ENCODE measurements at regions not wholly inside any gene's neighbourhood (a gene's known extent, or its start where the extent isn't known, plus 50 kb on each side); places are given as distances from the start of the nearest gene placed in this dataset.

- Mint-ChIP-seq H3K4me3 (peak overlapping the region; percentile 58), H3K27me3 (no peaks in the 10 kb centered on the region), H3K27ac (peak overlapping the region; percentile 80), H3K9me3 (ENCODE audit: low read depth) (peaks cover 31% of the 10 kb centered on the region), H3K4me1 (peaks cover 32% of the 10 kb centered on the region), H3K36me3 (peaks cover 65% of the 10 kb centered on the region)
- ATAC-seq (peak; percentile 73), DNase-seq (no peak)
- CTCF ChIA-PET, result no interaction called here
Measured at GRCh38 chr3:105987809-105988208, 119.0 kb upstream of the CBLB start.

GRCh38 chr3:105988540-105989212 lies 119.9 kb upstream of the CBLB start:
- ATAC-seq (no peak), DNase-seq (no peak)
- no peaks in the 10 kb centered on the region for H3K27me3 Mint-ChIP-seq
- H3K4me1 Mint-ChIP-seq, result peaks cover 32% of the 10 kb centered on the region
- H3K4me3 Mint-ChIP-seq, result peak overlapping the region; percentile 58
- peaks cover 65% of the 10 kb centered on the region for H3K36me3 Mint-ChIP-seq
- CTCF ChIA-PET, result no interaction called here
- H3K27ac Mint-ChIP-seq, result peak overlapping the region; percentile 80
- peaks cover 26% of the 10 kb centered on the region for H3K9me3 Mint-ChIP-seq (ENCODE audit: low read depth)

DNA sequence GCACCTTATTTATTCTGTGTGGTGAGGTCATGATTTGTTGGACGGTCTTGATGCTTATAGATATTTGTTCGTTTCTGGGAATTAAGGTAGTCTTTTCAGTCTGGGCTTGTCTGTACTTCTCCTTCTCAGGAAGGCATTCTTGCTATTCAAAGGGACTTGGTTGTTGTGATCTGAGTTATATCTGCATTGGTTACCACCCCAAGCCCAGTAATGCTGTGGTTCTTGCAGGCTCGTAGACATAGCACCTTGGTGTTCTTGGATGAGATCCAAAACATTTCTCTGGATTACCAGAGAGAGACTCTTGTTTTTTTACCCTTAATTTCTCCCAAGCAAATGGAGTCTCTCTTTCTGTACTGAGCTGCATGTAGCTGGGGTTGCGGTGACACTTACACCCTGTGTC lies 128.0 kb upstream of the CBLB start:
- H3K9me3 Mint-ChIP-seq (ENCODE audit: low read depth), result peaks cover 20% of the 10 kb centered on the region

DNA sequence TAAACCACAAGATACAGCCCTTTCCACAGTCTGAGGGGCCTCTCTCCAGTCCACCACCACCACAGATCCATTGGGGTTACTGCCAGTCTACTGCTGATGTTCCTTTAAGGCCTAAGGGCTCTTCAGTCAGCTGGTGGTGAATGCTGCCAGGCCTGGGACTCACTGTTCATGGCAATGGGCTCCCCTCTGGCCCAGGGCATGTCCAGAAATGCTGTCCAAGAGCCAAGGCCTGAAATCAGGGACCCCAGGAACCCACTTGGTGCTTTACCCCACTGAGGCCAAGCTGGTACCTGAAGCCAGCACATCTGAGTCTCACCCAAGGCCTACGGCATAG lies 128.6 kb upstream of the CBLB start:
- H3K4me1 Mint-ChIP-seq, result peaks cover 2% of the 10 kb centered on the region
- ATAC-seq, result no peak

More for the DNA sequence above, 128.0 kb upstream of the CBLB start:
- Mint-ChIP-seq H3K27ac (no peak overlapping the region), H3K4me1 (peaks cover 3% of the 10 kb centered on the region), H3K36me3 (peaks cover 47% of the 10 kb centered on the region), H3K27me3 (no peaks in the 10 kb centered on the region), H3K4me3 (no peak overlapping the region)
- ATAC-seq (no peak), DNase-seq (no peak)
- CTCF ChIA-PET, result no interaction called here

DNA sequence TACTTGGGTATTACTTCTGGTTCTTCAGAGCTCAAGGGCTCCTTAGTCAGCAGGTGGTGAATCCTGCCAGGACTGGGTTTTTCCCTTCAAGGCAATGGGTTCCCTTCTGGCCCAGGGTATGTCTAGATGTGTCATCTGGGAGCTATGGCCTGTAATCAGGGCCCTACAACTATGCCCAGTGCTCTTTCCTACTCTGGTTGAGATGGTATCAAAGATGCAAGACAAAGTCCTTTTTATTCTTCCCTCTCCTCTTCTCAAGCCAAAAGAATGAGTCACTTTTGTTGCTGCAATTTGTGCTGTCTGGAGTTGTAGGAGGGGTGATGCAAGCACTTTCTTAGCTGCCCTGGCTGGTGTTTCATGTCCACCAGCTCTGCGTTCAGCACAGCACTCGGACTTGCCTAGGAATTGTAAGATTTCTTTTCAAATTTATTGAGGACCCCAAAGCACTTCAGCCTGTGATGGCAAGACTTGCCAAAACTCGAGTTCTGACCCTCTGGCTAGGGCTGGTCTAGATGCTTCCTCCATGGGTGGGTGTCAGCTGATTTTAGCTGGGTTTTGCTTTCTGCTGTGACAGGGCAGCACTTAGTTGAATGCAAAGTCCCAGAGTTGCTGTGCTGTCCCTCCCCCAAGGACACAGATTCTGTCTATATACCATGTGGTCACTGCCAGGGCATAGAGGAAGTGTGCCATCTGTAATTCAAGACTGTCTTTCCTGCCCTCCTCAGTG lies 129.2 kb upstream of the CBLB start:
- no peak overlapping the region for H3K4me3 Mint-ChIP-seq
- H3K4me1 Mint-ChIP-seq, result peaks cover 2% of the 10 kb centered on the region
- CTCF ChIA-PET, result no interaction called here
- DNase-seq, result no peak
- H3K36me3 Mint-ChIP-seq, result peaks cover 36% of the 10 kb centered on the region
- H3K9me3 Mint-ChIP-seq (ENCODE audit: low read depth), result peaks cover 16% of the 10 kb centered on the region
- ATAC-seq, result no peak
- no peaks in the 10 kb centered on the region for H3K27me3 Mint-ChIP-seq
- no peak overlapping the region for H3K27ac Mint-ChIP-seq

More for the DNA sequence above, 128.6 kb upstream of the CBLB start:
- DNase-seq, result no peak
- Mint-ChIP-seq H3K27me3 (no peaks in the 10 kb centered on the region), H3K9me3 (ENCODE audit: low read depth) (peaks cover 20% of the 10 kb centered on the region), H3K36me3 (peaks cover 41% of the 10 kb centered on the region), H3K4me3 (no peak overlapping the region), H3K27ac (no peak overlapping the region)
- CTCF ChIA-PET, result no interaction called here

DNA sequence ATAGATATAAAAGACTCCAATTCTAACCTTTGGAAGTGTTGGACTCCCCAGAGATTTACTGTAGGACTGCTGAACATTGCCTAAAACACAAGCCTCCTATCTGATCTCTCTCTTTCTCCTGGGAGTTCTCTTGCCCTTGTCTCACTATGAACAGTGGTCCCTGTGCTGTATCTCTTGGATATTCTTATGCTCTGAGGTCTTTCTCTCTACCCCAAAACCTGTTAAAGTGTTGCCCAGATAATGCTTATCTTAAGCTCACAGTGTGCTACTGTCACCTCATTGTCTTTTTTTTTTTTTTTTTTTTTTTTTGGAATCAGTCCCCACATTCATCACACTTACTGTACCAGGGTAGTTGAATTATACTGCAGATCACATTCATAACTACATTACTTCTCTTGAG lies 131.0 kb upstream of the CBLB start:
- H3K27ac Mint-ChIP-seq, result no peak overlapping the region
- H3K9me3 Mint-ChIP-seq (ENCODE audit: low read depth), result peaks cover 16% of the 10 kb centered on the region
- H3K36me3 Mint-ChIP-seq, result peaks cover 32% of the 10 kb centered on the region
- CTCF ChIA-PET, result no interaction called here
- no peak for ATAC-seq
- H3K4me3 Mint-ChIP-seq, result no peak overlapping the region
- no peaks in the 10 kb centered on the region for H3K27me3 Mint-ChIP-seq
- no peak for DNase-seq
- H3K4me1 Mint-ChIP-seq, result peaks cover 12% of the 10 kb centered on the region

DNA sequence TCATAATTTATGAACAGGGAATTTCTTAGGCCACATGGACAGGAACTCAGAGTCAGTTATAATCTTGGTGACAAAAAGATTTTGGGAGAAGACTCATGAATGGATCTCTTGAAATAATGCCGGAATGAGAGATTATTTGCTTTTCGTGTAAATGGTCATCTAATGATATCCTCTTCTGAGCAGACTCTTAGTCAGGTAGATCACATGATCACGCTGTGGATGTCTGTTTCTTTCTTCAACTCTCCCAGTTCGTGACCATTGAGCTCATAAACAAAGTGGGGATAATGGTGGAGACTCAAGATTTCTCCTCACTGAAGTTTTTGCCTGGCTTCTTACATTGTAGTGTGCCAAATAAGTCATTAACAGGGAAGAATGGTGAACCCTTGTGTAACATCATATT lies 133.1 kb upstream of the CBLB start:
- no peak for DNase-seq
- Mint-ChIP-seq H3K36me3 (peaks cover 23% of the 10 kb centered on the region), H3K27me3 (no peaks in the 10 kb centered on the region), H3K9me3 (ENCODE audit: low read depth) (peaks cover 11% of the 10 kb centered on the region), H3K4me1 (peaks cover 12% of the 10 kb centered on the region), H3K4me3 (no peak overlapping the region), H3K27ac (no peak overlapping the region)
- CTCF ChIA-PET, result no interaction called here
- no peak for ATAC-seq

DNA sequence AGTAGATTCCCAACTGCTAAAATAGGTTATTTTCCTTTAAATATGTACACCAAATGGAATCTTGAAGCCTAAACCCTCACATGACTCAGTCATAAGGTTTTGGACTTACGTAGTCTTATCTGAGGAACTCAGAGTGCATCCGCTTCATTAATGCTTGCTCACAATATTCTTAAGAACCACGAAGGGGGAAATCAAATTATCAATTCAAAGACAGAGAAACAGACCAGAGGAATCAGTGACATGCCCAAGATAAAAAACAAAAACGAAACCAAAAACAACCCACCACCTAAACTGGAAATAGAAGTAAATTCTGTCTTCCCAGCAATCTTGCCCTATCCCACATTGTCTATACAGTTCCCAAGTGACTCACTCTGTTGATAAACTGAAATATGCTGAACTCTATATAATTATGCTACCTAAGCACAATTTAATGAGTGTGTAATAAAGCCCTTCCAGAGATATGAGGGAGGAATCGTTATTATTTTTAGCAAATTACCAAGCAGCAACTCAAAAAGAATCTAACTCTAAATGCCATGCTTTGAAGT lies 135.4 kb upstream of the CBLB start:
- ATAC-seq (peak; percentile 78), DNase-seq (no peak)
- H3K27ac Mint-ChIP-seq, result peak overlapping the region; percentile 85
- peaks cover 16% of the 10 kb centered on the region for H3K4me1 Mint-ChIP-seq
- H3K27me3 Mint-ChIP-seq, result no peaks in the 10 kb centered on the region
- peak overlapping the region; percentile 70 for H3K4me3 Mint-ChIP-seq
- CTCF ChIA-PET, result no interaction called here
- H3K36me3 Mint-ChIP-seq, result peaks cover 28% of the 10 kb centered on the region
- H3K9me3 Mint-ChIP-seq (ENCODE audit: low read depth), result peaks cover 11% of the 10 kb centered on the region

DNA sequence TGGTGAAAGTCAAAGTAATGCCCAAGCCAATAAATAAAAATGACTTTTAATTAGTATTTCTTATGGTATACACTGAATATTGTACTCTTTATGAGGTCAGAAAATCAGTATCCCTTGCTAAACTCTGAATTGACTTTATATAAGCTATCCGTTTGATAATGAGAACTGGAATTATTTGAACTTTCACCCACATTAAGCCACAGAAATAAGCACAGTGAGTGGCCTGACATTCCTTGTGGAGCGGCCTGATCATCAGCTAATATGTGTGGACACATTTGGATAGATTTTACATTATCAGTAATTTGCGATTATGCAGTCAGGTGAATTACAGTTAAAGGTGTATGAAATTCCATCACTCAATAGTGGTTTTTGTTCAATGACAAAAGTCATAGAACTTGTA lies 136.0 kb upstream of the CBLB start:
- DNase-seq (no peak), ATAC-seq (no peak)
- CTCF ChIA-PET, result no interaction called here
- Mint-ChIP-seq H3K27ac (peak overlapping the region; percentile 85), H3K36me3 (peaks cover 30% of the 10 kb centered on the region), H3K27me3 (no peaks in the 10 kb centered on the region), H3K4me1 (peaks cover 19% of the 10 kb centered on the region), H3K4me3 (no peak overlapping the region), H3K9me3 (ENCODE audit: low read depth) (peaks cover 10% of the 10 kb centered on the region)

DNA sequence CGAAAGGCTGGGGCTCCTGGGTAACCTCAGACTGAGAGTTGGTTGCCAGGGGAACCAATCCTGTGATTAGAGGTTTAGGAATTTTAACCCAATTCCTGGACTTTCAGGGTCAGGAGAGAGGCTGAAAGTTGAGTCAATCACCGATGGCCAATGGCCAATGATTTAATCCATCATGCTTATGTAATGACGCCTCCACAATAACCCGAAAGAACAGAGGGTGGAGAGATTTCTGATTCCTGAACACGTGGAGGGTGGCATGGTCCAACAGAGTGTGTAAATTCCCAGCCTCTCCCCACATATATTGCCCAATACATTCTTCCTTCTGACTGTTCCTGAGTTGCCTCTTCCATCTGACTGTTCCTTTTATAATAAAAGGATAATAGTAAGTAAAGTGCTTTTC lies 137.2 kb upstream of the CBLB start:
- no peak overlapping the region for H3K4me3 Mint-ChIP-seq
- no peak overlapping the region for H3K27ac Mint-ChIP-seq
- CTCF ChIA-PET, result no interaction called here
- no peak for DNase-seq
- H3K27me3 Mint-ChIP-seq, result no peaks in the 10 kb centered on the region
- peaks cover 5% of the 10 kb centered on the region for H3K9me3 Mint-ChIP-seq (ENCODE audit: low read depth)
- H3K4me1 Mint-ChIP-seq, result peaks cover 31% of the 10 kb centered on the region
- ATAC-seq, result no peak
- peaks cover 27% of the 10 kb centered on the region for H3K36me3 Mint-ChIP-seq

DNA sequence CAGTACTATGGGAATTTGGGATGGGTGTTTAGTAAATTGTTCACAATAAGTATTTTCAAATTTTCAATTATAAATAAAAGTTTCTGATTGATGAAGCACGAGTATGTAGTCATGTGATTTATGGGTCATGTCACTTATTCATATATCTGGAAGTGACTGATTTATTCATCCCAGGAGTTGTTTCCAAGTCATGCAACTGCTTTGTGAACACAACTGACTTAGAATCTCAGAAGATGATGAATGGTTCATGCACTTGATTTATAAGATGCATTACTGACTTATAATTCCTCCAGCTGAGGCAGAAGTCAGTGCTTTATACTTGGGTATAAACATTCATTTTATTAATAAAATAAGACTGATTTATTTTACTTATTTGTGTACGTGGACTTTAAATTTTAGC lies 137.8 kb upstream of the CBLB start:
- DNase-seq (no peak), ATAC-seq (no peak)
- Mint-ChIP-seq H3K4me1 (peaks cover 35% of the 10 kb centered on the region), H3K36me3 (peaks cover 29% of the 10 kb centered on the region), H3K27ac (no peak overlapping the region), H3K9me3 (ENCODE audit: low read depth) (peaks cover 5% of the 10 kb centered on the region), H3K27me3 (no peaks in the 10 kb centered on the region), H3K4me3 (no peak overlapping the region)
- CTCF ChIA-PET, result no interaction called here

DNA sequence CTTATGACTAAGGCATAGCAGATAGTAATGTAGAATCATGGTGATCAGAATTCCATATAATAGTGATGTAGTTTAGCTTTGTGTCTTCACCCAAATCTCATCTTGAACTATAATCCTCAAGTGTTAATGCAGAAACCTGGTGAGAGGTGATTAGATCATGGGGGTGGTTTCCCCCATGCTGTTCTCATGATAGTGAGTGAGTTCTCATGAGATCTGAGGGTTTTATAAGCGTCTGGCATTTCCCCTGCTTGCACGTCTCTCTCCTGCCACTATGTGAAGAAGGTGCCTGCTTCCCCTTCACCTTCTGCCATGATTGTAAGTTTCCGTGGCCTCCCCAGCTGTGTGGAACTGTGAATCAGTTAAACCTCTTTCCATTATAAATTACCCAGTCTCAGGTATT lies 138.7 kb upstream of the CBLB start:
- H3K9me3 Mint-ChIP-seq (ENCODE audit: low read depth), result peaks cover 4% of the 10 kb centered on the region
- no peak overlapping the region for H3K27ac Mint-ChIP-seq
- CTCF ChIA-PET, result no interaction called here
- H3K36me3 Mint-ChIP-seq, result peaks cover 35% of the 10 kb centered on the region
- no peaks in the 10 kb centered on the region for H3K27me3 Mint-ChIP-seq
- no peak overlapping the region for H3K4me3 Mint-ChIP-seq
- H3K4me1 Mint-ChIP-seq, result peaks cover 38% of the 10 kb centered on the region
- no peak for ATAC-seq
- no peak for DNase-seq

DNA sequence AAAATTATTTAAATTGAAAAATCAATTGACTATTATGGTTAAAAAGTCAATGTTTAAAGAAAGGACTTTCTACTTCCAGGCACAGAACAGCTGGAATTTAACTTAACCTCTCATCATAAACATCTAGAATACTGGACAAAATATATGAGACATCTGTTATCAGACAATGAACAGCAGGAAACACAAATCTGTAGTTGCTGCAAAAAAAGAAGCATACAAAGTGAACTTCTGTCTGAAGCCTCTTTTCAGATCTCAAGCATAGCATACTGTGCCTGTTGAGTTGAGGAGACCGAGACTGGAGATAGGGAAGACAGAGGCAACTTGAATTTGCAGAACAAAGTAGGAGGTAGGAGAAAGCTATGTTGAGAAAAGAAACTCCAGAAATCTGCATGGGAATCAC lies 140.0 kb upstream of the CBLB start:
- H3K4me3 Mint-ChIP-seq, result no peak overlapping the region
- CTCF ChIA-PET, result interaction anchor here (1.2 kb wide), 1 partner anchor 14 kb away, joined by 3 read pairs; no protein-coding TSS in a partner anchor
- H3K36me3 Mint-ChIP-seq, result peaks cover 40% of the 10 kb centered on the region
- peaks cover 4% of the 10 kb centered on the region for H3K9me3 Mint-ChIP-seq (ENCODE audit: low read depth)
- H3K27me3 Mint-ChIP-seq, result no peaks in the 10 kb centered on the region
- no peak overlapping the region for H3K27ac Mint-ChIP-seq
- ATAC-seq (no peak), DNase-seq (no peak)
- peaks cover 35% of the 10 kb centered on the region for H3K4me1 Mint-ChIP-seq

DNA sequence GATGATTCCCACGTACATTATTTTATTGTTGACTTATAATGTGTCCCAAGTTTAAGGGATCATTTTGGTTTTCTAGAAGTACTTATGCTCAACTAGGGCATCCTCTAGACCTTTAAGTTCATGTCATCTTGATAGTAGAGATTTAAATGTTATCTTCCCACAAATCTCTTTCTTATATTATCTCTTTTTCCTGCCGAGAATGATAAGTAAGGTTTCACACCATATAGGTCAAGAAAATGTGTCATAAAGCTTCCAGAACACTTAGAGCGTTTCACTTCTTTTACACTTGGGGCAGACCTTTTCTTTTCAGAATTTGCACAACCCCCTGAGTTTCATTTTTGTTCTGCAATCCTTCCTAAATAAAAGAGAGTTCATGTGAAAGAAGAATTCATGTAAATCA lies 142.0 kb upstream of the CBLB start:
- Mint-ChIP-seq H3K4me1 (peaks cover 29% of the 10 kb centered on the region), H3K27ac (peak overlapping the region; percentile 57), H3K27me3 (no peaks in the 10 kb centered on the region), H3K4me3 (no peak overlapping the region), H3K36me3 (peaks cover 52% of the 10 kb centered on the region), H3K9me3 (ENCODE audit: low read depth) (peaks cover 8% of the 10 kb centered on the region)
- peak; percentile 74 for ATAC-seq
- CTCF ChIA-PET, result interaction anchor here (1.1 kb wide), 2 partner anchors 15 to 39 kb away, joined by 3 to 4 read pairs; no protein-coding TSS in a partner anchor
- no peak for DNase-seq

Measured in activated CD8-positive, alpha-beta memory T cell treated with anti-CD3 and anti-CD28 coated beads, Interleukin-2, amount 10 ng/mL, durations not matched to agents 7 days and 5 days (primary cell).